Epithelial cell of prostate (primary cell): ENCODE measurements at regions not wholly inside any gene's neighbourhood (a gene's known extent, or its start where the extent isn't known, plus 50 kb on each side); places are given as distances from the start of the nearest gene placed in this dataset.

ENCODE experiments used
- DNase-seq: peaks from one replicate; pipeline ENCODE4 v3.0.0-alpha.2; 2011; ENCODE audit warnings: low read depth, low spot score
- H3K27ac ChIP-seq: fragments of 450-650 bp; 2 replicates; pipeline ENCODE4 v1.5.1; 2017; ENCODE audit warnings: mild to moderate bottlenecking

- no peak for DNase-seq
- no peak overlapping the region for H3K27ac ChIP-seq
Measured at GRCh38 chr7:18399436-18400235, 95.9 kb upstream of the HDAC9 start.

- no peak overlapping the region for H3K27ac ChIP-seq
- no peak for DNase-seq
Measured at GRCh38 chr7:18400275-18400674, 95.3 kb upstream of the HDAC9 start.

- no peak overlapping the region for H3K27ac ChIP-seq
- no peak for DNase-seq
Measured at GRCh38 chr7:18400726-18401125, 94.8 kb upstream of the HDAC9 start.

GRCh38 chr7:18401757-18402156, 93.8 kb upstream of the HDAC9 start:
- no peak overlapping the region for H3K27ac ChIP-seq
- DNase-seq = no peak

GRCh38 chr7:18402488-18403183, 92.9 kb upstream of the HDAC9 start:
- H3K27ac ChIP-seq = no peak overlapping the region
- no peak for DNase-seq

GRCh38 chr7:18405726-18406125, 89.8 kb upstream of the HDAC9 start:
- DNase-seq = no peak
- H3K27ac ChIP-seq = no peak overlapping the region

GRCh38 chr7:18407385-18407784, 88.2 kb upstream of the HDAC9 start:
- DNase-seq = peak; percentile 10

GRCh38 chr7:18408461-18408860, 87.1 kb upstream of the HDAC9 start:
- H3K27ac ChIP-seq = no peak overlapping the region
- DNase-seq = no peak

More at GRCh38 chr7:18407385-18407784, 88.2 kb upstream of the HDAC9 start:
- H3K27ac ChIP-seq = no peak overlapping the region

GRCh38 chr7:18408868-18409267, 86.7 kb upstream of the HDAC9 start:
- no peak overlapping the region for H3K27ac ChIP-seq

GRCh38 chr7:18413447-18413846, 82.1 kb upstream of the HDAC9 start:
- DNase-seq = no peak
- H3K27ac ChIP-seq = no peak overlapping the region

More at GRCh38 chr7:18408868-18409267, 86.7 kb upstream of the HDAC9 start:
- no peak for DNase-seq

- DNase-seq = no peak
- no peak overlapping the region for H3K27ac ChIP-seq
Measured at GRCh38 chr7:18414885-18415284, 80.7 kb upstream of the HDAC9 start.

- DNase-seq = no peak
- H3K27ac ChIP-seq = no peak overlapping the region
Measured at GRCh38 chr7:18416988-18417387, 78.6 kb upstream of the HDAC9 start.

- no peak for DNase-seq
Measured at GRCh38 chr7:18419456-18419855, 76.1 kb upstream of the HDAC9 start.

GRCh38 chr7:18420108-18420507, 75.4 kb upstream of the HDAC9 start:
- no peak for DNase-seq
- no peak overlapping the region for H3K27ac ChIP-seq

More at GRCh38 chr7:18419456-18419855, 76.1 kb upstream of the HDAC9 start:
- no peak overlapping the region for H3K27ac ChIP-seq

- peak overlapping the region; percentile 32 for H3K27ac ChIP-seq
- peak; percentile 36 for DNase-seq
Measured at GRCh38 chr7:18420748-18421147, 74.8 kb upstream of the HDAC9 start.

GRCh38 chr7:18421297-18422002, 74.1 kb upstream of the HDAC9 start:
- no peak for DNase-seq
- peak overlapping the region; percentile 32 for H3K27ac ChIP-seq

GRCh38 chr7:18425227-18425626, 70.3 kb upstream of the HDAC9 start:
- no peak for DNase-seq
- H3K27ac ChIP-seq = no peak overlapping the region

- no peak for DNase-seq
- H3K27ac ChIP-seq = peak overlapping the region; percentile 60
Measured at GRCh38 chr7:18425838-18426445, 69.6 kb upstream of the HDAC9 start.

GRCh38 chr7:18426564-18427226, 68.9 kb upstream of the HDAC9 start:
- no peak for DNase-seq
- H3K27ac ChIP-seq = peak overlapping the region; percentile 60

- peak overlapping the region; percentile 9 for H3K27ac ChIP-seq
- DNase-seq = no peak
Measured at GRCh38 chr7:18429547-18429946, 66.0 kb upstream of the HDAC9 start.
